MM.1S (cell line): ENCODE measurements at regions not wholly inside any gene's neighbourhood (a gene's known extent, or its start where the extent isn't known, plus 50 kb on each side); places are given as distances from the start of the nearest gene placed in this dataset.

Experiments
- DNase-seq: peaks from one replicate; pipeline ENCODE4 v3.0.0-alpha.2; 2015
- H2AFZ ChIP-seq: fragments of 300-600 bp; sonication (generic); 2 replicates; pipeline ENCODE4 v1.6.0; 2016; ENCODE audit warnings: antibody characterized with exemption, low read length
- H3F3A ChIP-seq: fragments of 300-600 bp; sonication (generic); 2 replicates; pipeline ENCODE4 v1.6.1; 2016; ENCODE audit warnings: mild to moderate bottlenecking, antibody characterized with exemption, low read length, moderate library complexity, mixed read lengths; ENCODE audit not compliant: insufficient read depth
- H3K27ac ChIP-seq: fragments of 300-600 bp; sonication (generic); 2 replicates; pipeline ENCODE4 v1.5.1; 2016; ENCODE audit warnings: mild to moderate bottlenecking, low read length
- H3K27me3 ChIP-seq: fragments of 300-600 bp; sonication (generic); replicated peaks from 2 replicates; pipeline ENCODE4 v1.6.0; 2016; ENCODE audit warnings: low read length; ENCODE audit not compliant: insufficient read depth
- H3K36me3 ChIP-seq: fragments of 300-600 bp; sonication (generic); replicated peaks from 2 replicates; pipeline ENCODE4 v1.6.1; 2016; ENCODE audit warnings: mild to moderate bottlenecking, low read length, mixed read lengths; ENCODE audit not compliant: insufficient read depth
- H3K4me1 ChIP-seq: fragments of 300-600 bp; sonication (generic); 2 replicates; pipeline ENCODE4 v1.6.1; 2016; ENCODE audit warnings: low read length, mixed read lengths
- H3K4me2 ChIP-seq: fragments of 300-600 bp; sonication (generic); 2 replicates; pipeline ENCODE4 v1.6.0; 2016; ENCODE audit warnings: low read depth, low read length
- H3K4me3 ChIP-seq: fragments of 300-600 bp; sonication (generic); 2 replicates; pipeline ENCODE4 v1.5.1; 2016; ENCODE audit warnings: low read length, mixed read lengths
- H3K79me2 ChIP-seq: fragments of 300-600 bp; sonication (generic); 2 replicates; pipeline ENCODE4 v1.6.1; 2016; ENCODE audit warnings: mixed run types, low read length, mixed read lengths
- H3K9ac ChIP-seq: fragments of 300-600 bp; sonication (generic); 2 replicates; pipeline ENCODE4 v1.6.1; 2016; ENCODE audit warnings: low read length, mixed read lengths
- H3K9me2 ChIP-seq: fragments of 300-600 bp; sonication (generic); replicated peaks from 2 replicates; pipeline ENCODE4 v1.6.1; 2016; ENCODE audit warnings: mild to moderate bottlenecking, low read length, mixed read lengths; ENCODE audit not compliant: insufficient read depth
- H3K9me3 ChIP-seq: fragments of 300-600 bp; sonication (generic); replicated peaks from 2 replicates; pipeline ENCODE4 v1.6.1; 2016; ENCODE audit warnings: mild to moderate bottlenecking, low read length, mixed read lengths; ENCODE audit not compliant: insufficient read depth
- H4K20me1 ChIP-seq: fragments of 300-600 bp; sonication (generic); 2 replicates; pipeline ENCODE4 v1.6.1; 2016; ENCODE audit warnings: mild to moderate bottlenecking, low read length, moderate library complexity, mixed read lengths; ENCODE audit not compliant: insufficient read depth
- CTCF ChIP-seq: fragments of 300-600 bp; sonication (generic); IDR thresholded peaks from 2 replicates; pipeline ENCODE4 v1.5.1; 2016; ENCODE audit warnings: antibody characterized with exemption, low read length, mixed read lengths
- EZH2 ChIP-seq: fragments of 300-600 bp; sonication (generic); optimal IDR thresholded peaks from 2 replicates; pipeline ENCODE3; 2017; ENCODE audit warnings: low read depth, mild to moderate bottlenecking, antibody characterized with exemption, low read length, mixed read lengths
- EZH2phosphoT487 ChIP-seq: fragments of 300-600 bp; sonication (generic); IDR thresholded peaks from 2 replicates; pipeline ENCODE4 v1.6.1; 2018; ENCODE audit warnings: antibody characterized with exemption, low read length

DNA sequence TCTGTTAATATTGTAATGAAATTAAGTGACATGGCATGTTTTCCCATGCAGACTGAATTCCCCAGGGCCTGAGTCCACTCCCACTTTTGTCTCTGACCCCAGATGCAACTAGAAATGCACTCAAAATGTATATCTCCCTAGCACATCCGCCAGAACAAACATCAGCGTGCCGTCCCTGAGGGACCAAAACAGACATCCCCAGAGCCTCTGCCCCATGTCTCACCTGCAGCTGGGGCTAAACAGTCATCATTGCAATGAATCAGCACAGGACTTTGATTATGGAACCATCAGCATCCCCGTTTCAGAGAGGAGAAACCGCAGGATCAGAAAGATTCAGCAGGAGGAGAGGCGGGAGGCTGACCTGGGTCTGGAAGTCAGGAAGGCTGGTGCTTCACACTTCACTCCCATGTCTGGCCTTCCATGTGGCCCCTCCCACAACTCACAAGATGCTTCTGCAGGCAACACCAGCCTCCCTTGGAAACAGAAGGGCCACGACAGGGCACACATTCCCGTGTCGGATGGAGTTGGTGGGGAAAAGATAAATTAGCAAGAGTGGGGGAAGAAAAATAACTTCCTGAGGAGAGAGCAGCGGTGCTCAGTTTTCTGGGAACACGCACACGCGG, 130.6 kb upstream of the VSTM2B start:
- H3K27ac ChIP-seq, result no peak overlapping the region
- H3K9ac ChIP-seq, result no peak overlapping the region
- H2AFZ ChIP-seq, result no peak overlapping the region
- no peak for DNase-seq
- no peak for TF ChIP-seq CTCF
- TF ChIP-seq EZH2phosphoT487, result no peak
- no peak for TF ChIP-seq EZH2
- H3K9me3 ChIP-seq, result no peaks in the 10 kb centered on the region
- no peaks in the 10 kb centered on the region for H3K79me2 ChIP-seq
- no peaks in the 10 kb centered on the region for H3K4me1 ChIP-seq
- H3K27me3 ChIP-seq, result peaks cover 29% of the 10 kb centered on the region
- no peaks in the 10 kb centered on the region for H3K36me3 ChIP-seq
- no peaks in the 10 kb centered on the region for H4K20me1 ChIP-seq
- H3K4me2 ChIP-seq, result no peak overlapping the region
- no peaks in the 10 kb centered on the region for H3K9me2 ChIP-seq
- H3K4me3 ChIP-seq, result no peak overlapping the region
- H3F3A ChIP-seq, result no peaks in the 10 kb centered on the region

DNA sequence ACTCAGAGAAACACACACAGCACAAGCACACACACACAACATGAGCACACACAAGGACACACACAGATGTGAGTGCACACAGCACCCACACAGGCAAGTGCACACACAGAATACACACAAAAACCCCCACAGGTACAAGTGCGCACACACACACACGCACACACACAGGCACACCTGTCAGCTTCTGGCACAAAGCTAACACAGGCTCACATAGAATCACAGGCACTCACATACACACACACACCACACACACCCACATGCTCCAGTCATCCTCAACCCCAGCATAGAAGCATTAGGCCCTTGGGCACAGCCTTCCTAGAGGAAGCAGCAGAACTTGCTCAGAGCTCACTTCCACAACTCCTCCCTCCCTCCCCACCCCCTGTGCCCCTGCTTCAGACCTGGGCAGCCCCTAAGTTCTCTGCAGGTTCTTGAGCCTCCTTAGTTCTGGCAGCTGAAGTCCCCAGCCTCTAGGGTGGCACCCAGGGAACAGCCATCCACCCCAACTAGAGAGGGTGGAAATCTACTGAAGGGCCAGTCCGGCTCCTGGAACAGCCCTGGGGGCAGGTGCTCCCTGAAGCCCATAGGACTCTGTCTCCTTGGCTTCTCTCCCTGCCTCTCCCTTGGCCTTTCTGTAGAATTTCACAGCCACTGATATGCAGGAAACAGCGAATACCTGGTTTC, 129.9 kb upstream of the VSTM2B start:
- H3K36me3 ChIP-seq, result no peaks in the 10 kb centered on the region
- no peak for DNase-seq
- TF ChIP-seq EZH2phosphoT487 (no peak), CTCF (no peak), EZH2 (no peak)
- no peaks in the 10 kb centered on the region for H3F3A ChIP-seq
- H3K9me3 ChIP-seq, result no peaks in the 10 kb centered on the region
- peaks cover 35% of the 10 kb centered on the region for H3K27me3 ChIP-seq
- H3K9me2 ChIP-seq, result no peaks in the 10 kb centered on the region
- H3K4me1 ChIP-seq, result no peaks in the 10 kb centered on the region
- no peak overlapping the region for H3K9ac ChIP-seq
- H4K20me1 ChIP-seq, result no peaks in the 10 kb centered on the region
- H3K27ac ChIP-seq, result no peak overlapping the region
- H3K79me2 ChIP-seq, result no peaks in the 10 kb centered on the region
- no peak overlapping the region for H3K4me2 ChIP-seq
- H3K4me3 ChIP-seq, result no peak overlapping the region
- H2AFZ ChIP-seq, result no peak overlapping the region

GRCh38 chr19:29396925-29397324, 128.9 kb upstream of the VSTM2B start:
- no peaks in the 10 kb centered on the region for H3F3A ChIP-seq
- no peak for DNase-seq
- no peak for TF ChIP-seq EZH2
- H3K36me3 ChIP-seq, result no peaks in the 10 kb centered on the region
- no peaks in the 10 kb centered on the region for H4K20me1 ChIP-seq
- H3K4me2 ChIP-seq, result no peak overlapping the region
- H2AFZ ChIP-seq, result no peak overlapping the region
- H3K9me3 ChIP-seq, result no peaks in the 10 kb centered on the region
- no peaks in the 10 kb centered on the region for H3K9me2 ChIP-seq
- H3K4me1 ChIP-seq, result no peaks in the 10 kb centered on the region
- no peaks in the 10 kb centered on the region for H3K79me2 ChIP-seq
- H3K9ac ChIP-seq, result no peak overlapping the region
- no peak overlapping the region for H3K4me3 ChIP-seq
- peaks cover 45% of the 10 kb centered on the region for H3K27me3 ChIP-seq
- H3K27ac ChIP-seq, result no peak overlapping the region

DNA sequence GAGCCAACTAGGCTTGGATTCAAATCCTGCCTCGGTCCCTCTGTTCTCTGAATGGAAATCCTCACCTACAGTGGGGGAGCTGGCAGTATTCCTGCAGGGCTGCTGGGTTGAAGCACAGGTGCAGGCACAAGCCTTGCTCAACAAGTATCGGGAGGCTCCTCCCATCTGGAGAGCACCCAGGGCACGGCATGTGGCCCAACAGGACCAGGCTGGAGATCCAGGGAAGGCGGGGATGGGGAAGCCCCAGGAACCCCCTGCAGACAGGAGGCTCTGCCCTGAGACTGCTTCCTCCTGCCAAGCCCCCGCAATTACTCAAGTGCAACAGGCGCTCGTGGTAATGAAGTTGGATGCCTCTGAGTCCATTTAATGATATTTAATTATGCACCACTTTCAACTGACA, 128.0 kb upstream of the VSTM2B start:
- Histone ChIP-seq H3K4me1 (no peaks in the 10 kb centered on the region), H3K9ac (no peak overlapping the region), H3K9me2 (no peaks in the 10 kb centered on the region), H3K9me3 (no peaks in the 10 kb centered on the region), H3K79me2 (no peaks in the 10 kb centered on the region), H3K4me3 (no peak overlapping the region), H3K27ac (no peak overlapping the region), H3F3A (no peaks in the 10 kb centered on the region), H3K36me3 (no peaks in the 10 kb centered on the region), H4K20me1 (no peaks in the 10 kb centered on the region), H2AFZ (no peak overlapping the region), H3K4me2 (no peak overlapping the region), H3K27me3 (peaks cover 45% of the 10 kb centered on the region)
- TF ChIP-seq CTCF, result no peak
- no peak for TF ChIP-seq EZH2
- no peak for TF ChIP-seq EZH2phosphoT487
- no peak for DNase-seq
